Spleen (tissue), 3 donors: ENCODE measurements at regions not wholly inside any gene's neighbourhood (a gene's known extent, or its start where the extent isn't known, plus 50 kb on each side); places are given as distances from the start of the nearest gene placed in this dataset.
"Not testable (repeated sequence)": the region's sequence is repeated elsewhere in the genome, so short reads cannot be mapped to it uniquely, and the experiment has no call there.

ENCODE experiments used
- POLR2A ChIP-seq, 3 donors: fragments of 450-650 bp; IDR thresholded peaks; one replicate each; pipeline ENCODE4 v1.5.1; 2017; ENCODE audit warnings: antibody characterized with exemption in 3 of 3, mild to moderate bottlenecking in 1 of 3
- POLR2AphosphoS5 ChIP-seq, 3 donors: sonication (generic); formaldehyde crosslinking; IDR thresholded peaks; one replicate each; pipeline ENCODE4 v1.5.1; 2017; ENCODE audit warnings: antibody characterized with exemption in 3 of 3

DNA sequence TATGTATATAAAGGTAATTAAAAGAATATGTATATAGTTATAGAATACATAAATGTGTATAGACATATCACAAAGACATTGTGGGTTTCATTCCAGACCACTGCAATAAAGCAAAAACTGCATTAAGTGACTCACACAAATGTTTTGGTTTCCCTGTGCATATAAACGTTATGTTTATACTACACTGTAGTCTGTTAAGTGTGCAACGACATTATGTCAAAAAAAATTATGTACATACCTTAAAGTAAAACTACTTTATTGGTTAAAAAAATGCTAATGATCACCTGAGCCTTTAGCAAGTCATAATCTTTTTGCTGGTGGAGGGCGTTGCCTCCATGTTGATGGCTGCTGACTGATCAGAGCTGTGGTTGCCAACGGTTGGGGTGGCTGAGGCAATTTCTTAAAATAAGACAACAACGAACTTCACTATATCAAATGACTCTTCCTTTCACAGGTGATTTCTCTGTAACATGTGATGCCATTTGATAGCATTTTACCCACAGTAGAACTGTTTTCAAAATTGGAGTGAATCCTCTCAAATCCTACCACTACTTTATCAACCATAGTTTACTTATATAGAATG lies 107.8 kb downstream of the THSD1 start:
- TF ChIP-seq POLR2AphosphoS5, POLR2A (IDR thresholded peaks at IDR 0.05): not testable (repeated sequence)
